ENCODE measurements at regions not wholly inside any gene's neighbourhood (a gene's known extent, or its start where the extent isn't known, plus 50 kb on each side); places are given as distances from the start of the nearest gene placed in this dataset.

- Histone ChIP-seq H3K4me1 (ENCODE audit: insufficient read depth) (no peaks in the 10 kb centered on the region), H3K27me3 (replicated peaks; ENCODE audit: insufficient read depth) (no peaks in the 10 kb centered on the region), H3K4me3 (no peak overlapping the region), H3K4me2 (ENCODE audit: unreplicated experiment) (no peak overlapping the region), H2AFZ (no peak overlapping the region), H3K36me3 (ENCODE audit: low read depth) (no peaks in the 10 kb centered on the region), H3K9me2 (ENCODE audit: insufficient read depth) (no peaks in the 10 kb centered on the region), H4K20me1 (ENCODE audit: insufficient read depth) (no peaks in the 10 kb centered on the region), H3K79me2 (ENCODE audit: insufficient read depth) (no peaks in the 10 kb centered on the region), H3K27ac (no peak overlapping the region), H3K9ac (no peak overlapping the region), H3K9me3 (ENCODE audit: low read depth) (no peaks in the 10 kb centered on the region), H3F3A (ENCODE audit: insufficient read depth) (no peaks in the 10 kb centered on the region)
- in situ Hi-C loops (cut with MboI) = no loop called here
- TF ChIP-seq EZH2phosphoT487 (IDR thresholded peaks at IDR 0.05; ENCODE audit: insufficient read depth, low read depth) (no peak), EZH2 (IDR thresholded peaks at IDR 0.05; ENCODE audit: insufficient read depth, poor library complexity, severe bottlenecking) (no peak)
- no peak for DNase-seq
These were observed 254.8 kb downstream of the VRK1 start for GRCh38 chr14:97052001-97052400.

GRCh38 chr14:97053941-97054340, 256.8 kb downstream of the VRK1 start:
- TF ChIP-seq EZH2 (IDR thresholded peaks at IDR 0.05; ENCODE audit: insufficient read depth, poor library complexity, severe bottlenecking) (no peak), EZH2phosphoT487 (IDR thresholded peaks at IDR 0.05; ENCODE audit: insufficient read depth, low read depth) (no peak)
- no peaks in the 10 kb centered on the region for H3K27me3 ChIP-seq (replicated peaks; ENCODE audit: insufficient read depth)
- WGBS, 2 experiments (ENCODE audit: low coverage in 1 of 2, low lambda C conversion rate in 2 of 2, missing lambda C conversion rate in 2 of 2) = 41 to 46% methylated on average over 9 of the region's 9 CpGs
- H4K20me1 ChIP-seq (ENCODE audit: insufficient read depth) = no peaks in the 10 kb centered on the region
- no peaks in the 10 kb centered on the region for H3K79me2 ChIP-seq (ENCODE audit: insufficient read depth)
- no peak overlapping the region for H3K27ac ChIP-seq
- H3K4me2 ChIP-seq (ENCODE audit: unreplicated experiment) = no peak overlapping the region
- H3K9ac ChIP-seq = no peak overlapping the region
- in situ Hi-C loops (cut with MboI) = no loop called here
- H3F3A ChIP-seq (ENCODE audit: insufficient read depth) = no peaks in the 10 kb centered on the region
- H3K9me2 ChIP-seq (ENCODE audit: insufficient read depth) = no peaks in the 10 kb centered on the region
- H3K36me3 ChIP-seq (ENCODE audit: low read depth) = no peaks in the 10 kb centered on the region
- no peaks in the 10 kb centered on the region for H3K9me3 ChIP-seq (ENCODE audit: low read depth)
- no peak for DNase-seq
- H3K4me1 ChIP-seq (ENCODE audit: insufficient read depth) = no peaks in the 10 kb centered on the region
- H2AFZ ChIP-seq = no peak overlapping the region
- no peak overlapping the region for H3K4me3 ChIP-seq

- Histone ChIP-seq H3K4me3 (no peak overlapping the region), H4K20me1 (ENCODE audit: insufficient read depth) (no peaks in the 10 kb centered on the region), H3F3A (ENCODE audit: insufficient read depth) (no peaks in the 10 kb centered on the region), H3K4me2 (ENCODE audit: unreplicated experiment) (no peak overlapping the region), H2AFZ (no peak overlapping the region), H3K9me3 (ENCODE audit: low read depth) (no peaks in the 10 kb centered on the region), H3K9me2 (ENCODE audit: insufficient read depth) (no peaks in the 10 kb centered on the region), H3K79me2 (ENCODE audit: insufficient read depth) (no peaks in the 10 kb centered on the region), H3K4me1 (ENCODE audit: insufficient read depth) (no peaks in the 10 kb centered on the region), H3K36me3 (ENCODE audit: low read depth) (no peaks in the 10 kb centered on the region), H3K27ac (no peak overlapping the region), H3K27me3 (replicated peaks; ENCODE audit: insufficient read depth) (no peaks in the 10 kb centered on the region), H3K9ac (no peak overlapping the region)
- in situ Hi-C loops (cut with MboI) = no loop called here
- DNase-seq = no peak
- no peak for TF ChIP-seq EZH2 (IDR thresholded peaks at IDR 0.05; ENCODE audit: insufficient read depth, poor library complexity, severe bottlenecking)
- TF ChIP-seq EZH2phosphoT487 (IDR thresholded peaks at IDR 0.05; ENCODE audit: insufficient read depth, low read depth) = no peak
- 28 to 32% methylated on average over 9 of the region's 9 CpGs for WGBS, 2 experiments (ENCODE audit: low coverage in 1 of 2, low lambda C conversion rate in 2 of 2, missing lambda C conversion rate in 2 of 2)
These were observed 258.2 kb downstream of the VRK1 start for GRCh38 chr14:97055355-97055754.

- Histone ChIP-seq H3F3A (ENCODE audit: insufficient read depth) (no peaks in the 10 kb centered on the region), H3K27ac (no peak overlapping the region), H4K20me1 (ENCODE audit: insufficient read depth) (no peaks in the 10 kb centered on the region), H3K4me1 (ENCODE audit: insufficient read depth) (no peaks in the 10 kb centered on the region), H3K4me2 (ENCODE audit: unreplicated experiment) (no peak overlapping the region), H2AFZ (no peak overlapping the region), H3K9me2 (ENCODE audit: insufficient read depth) (no peaks in the 10 kb centered on the region), H3K79me2 (ENCODE audit: insufficient read depth) (no peaks in the 10 kb centered on the region), H3K4me3 (no peak overlapping the region), H3K9ac (no peak overlapping the region), H3K27me3 (replicated peaks; ENCODE audit: insufficient read depth) (no peaks in the 10 kb centered on the region), H3K9me3 (ENCODE audit: low read depth) (no peaks in the 10 kb centered on the region), H3K36me3 (ENCODE audit: low read depth) (no peaks in the 10 kb centered on the region)
- DNase-seq = no peak
- TF ChIP-seq EZH2 (IDR thresholded peaks at IDR 0.05; ENCODE audit: insufficient read depth, poor library complexity, severe bottlenecking) = no peak
- no peak for TF ChIP-seq EZH2phosphoT487 (IDR thresholded peaks at IDR 0.05; ENCODE audit: insufficient read depth, low read depth)
- in situ Hi-C loops (cut with MboI) = no loop called here
- 15 to 25% methylated on average over 6 of the region's 6 CpGs for WGBS, 2 experiments (ENCODE audit: low coverage in 1 of 2, low lambda C conversion rate in 2 of 2, missing lambda C conversion rate in 2 of 2)
These were observed 258.9 kb downstream of the VRK1 start for GRCh38 chr14:97056086-97056485.

Measured in GM23248 (cell line).